Duodenal mucosa (tissue), 2 donors: ENCODE measurements at regions not wholly inside any gene's neighbourhood (a gene's known extent, or its start where the extent isn't known, plus 50 kb on each side); places are given as distances from the start of the nearest gene placed in this dataset.

Experiments used
- H3K27ac ChIP-seq: one replicate; pipeline ENCODE4 v1.7.0; 2013; ENCODE audit warnings: low read depth, low read length
- H3K27me3 ChIP-seq, 2 donors: one replicate each; pipeline ENCODE4 v1.7.0; 2013; ENCODE audit warnings: low read length in 2 of 2, control low read depth in 1 of 2; ENCODE audit not compliant: insufficient read depth in 2 of 2, control insufficient read depth in 1 of 2
- H3K36me3 ChIP-seq, 2 donors: one replicate each; pipeline ENCODE4 v1.7.0; 2013; ENCODE audit warnings: low read length in 2 of 2, control low read depth in 1 of 2; ENCODE audit not compliant: insufficient read depth in 2 of 2, control insufficient read depth in 1 of 2
- H3K4me1 ChIP-seq, 2 donors: one replicate each; pipeline ENCODE4 v1.7.0; 2013; ENCODE audit warnings: low read length in 2 of 2, control low read depth in 1 of 2; ENCODE audit not compliant: insufficient read depth in 2 of 2, control insufficient read depth in 1 of 2
- H3K4me3 ChIP-seq, 2 donors: one replicate each; pipeline ENCODE4 v1.7.0; 2013; ENCODE audit warnings: low read length in 2 of 2, low read depth in 1 of 2
- H3K9ac ChIP-seq, 2 donors: one replicate each; pipeline ENCODE4 v1.7.0; 2013; ENCODE audit warnings: low read length in 2 of 2, low read depth in 1 of 2
- H3K9me3 ChIP-seq, 2 donors: one replicate each; pipeline ENCODE4 v1.7.0; 2013; ENCODE audit warnings: low read length in 2 of 2, control low read depth in 1 of 2; ENCODE audit not compliant: control insufficient read depth in 1 of 2

DNA sequence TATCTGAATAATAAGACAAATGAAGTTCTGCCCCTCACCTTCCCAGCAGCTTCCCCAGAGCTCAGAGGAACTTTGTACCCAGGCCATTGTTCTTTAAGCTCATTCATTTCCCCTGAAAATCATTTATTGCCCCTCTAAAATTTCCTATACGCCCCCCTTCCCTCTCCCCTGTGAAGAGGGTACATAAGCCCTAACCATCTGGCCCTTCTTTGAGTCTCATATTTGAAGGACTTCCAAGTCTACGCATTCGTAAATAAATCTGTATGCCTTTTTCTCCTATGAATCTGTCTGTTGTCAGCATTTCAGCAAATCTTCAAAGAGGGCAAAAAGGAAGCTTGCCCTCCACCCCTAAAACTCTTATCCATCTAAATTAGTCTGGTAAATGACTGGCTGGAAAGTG, 73.1 kb upstream of the DST start:
- H3K36me3 ChIP-seq = no peaks in the 10 kb centered on the region
- H3K27me3 ChIP-seq = no peaks in the 10 kb centered on the region
- no peak overlapping the region for H3K4me3 ChIP-seq
- H3K4me1 ChIP-seq = peaks cover 5 to 10% of the 10 kb centered on the region in 2 donors
- H3K9ac ChIP-seq = no peak overlapping the region
- no peaks in the 10 kb centered on the region for H3K9me3 ChIP-seq
- H3K27ac ChIP-seq = no peak overlapping the region

DNA sequence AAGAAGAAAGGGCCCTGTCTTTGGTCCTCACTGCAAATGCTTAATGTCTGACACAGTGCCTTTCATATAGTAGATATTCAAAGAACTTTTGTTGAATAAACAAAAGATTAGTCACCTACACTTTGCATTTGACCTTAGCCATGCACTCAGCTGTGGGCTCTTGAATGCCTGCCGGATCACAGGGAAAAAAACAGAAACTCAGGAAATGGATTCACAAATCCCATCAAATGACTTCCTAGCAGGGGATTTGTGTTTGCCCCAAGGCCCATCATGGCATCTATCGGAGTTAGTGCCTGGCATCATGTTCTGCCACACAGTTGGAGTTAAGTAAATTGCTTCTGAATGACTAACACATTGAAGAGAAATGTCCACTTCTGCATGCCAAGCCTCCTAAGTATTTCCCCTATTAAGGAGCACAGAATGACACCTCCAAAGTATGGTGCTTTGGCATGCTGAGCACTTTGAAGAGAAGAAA, 72.3 kb upstream of the DST start:
- Histone ChIP-seq H3K36me3 (no peaks in the 10 kb centered on the region), H3K4me3 (no peak overlapping the region), H3K9me3 (no peaks in the 10 kb centered on the region), H3K9ac (no peak overlapping the region), H3K27me3 (no peaks in the 10 kb centered on the region), H3K4me1 (peaks cover 5 to 10% of the 10 kb centered on the region in 2 donors), H3K27ac (no peak overlapping the region)

GRCh38 chr6:56714273-56714672, 71.6 kb upstream of the DST start:
- no peak overlapping the region for H3K27ac ChIP-seq
- no peaks in the 10 kb centered on the region for H3K27me3 ChIP-seq
- H3K9ac ChIP-seq = no peak overlapping the region
- no peak overlapping the region for H3K4me3 ChIP-seq
- peaks cover 5 to 10% of the 10 kb centered on the region in 2 donors for H3K4me1 ChIP-seq
- H3K36me3 ChIP-seq = no peaks in the 10 kb centered on the region
- no peaks in the 10 kb centered on the region for H3K9me3 ChIP-seq

- no peaks in the 10 kb centered on the region for H3K9me3 ChIP-seq
- no peak overlapping the region for H3K9ac ChIP-seq
- H3K27me3 ChIP-seq = no peaks in the 10 kb centered on the region
- no peaks in the 10 kb centered on the region for H3K36me3 ChIP-seq
- no peak overlapping the region for H3K27ac ChIP-seq
- peaks cover 5 to 10% of the 10 kb centered on the region in 2 donors for H3K4me1 ChIP-seq
- H3K4me3 ChIP-seq = no peak overlapping the region
These were observed 70.6 kb upstream of the DST start for GRCh38 chr6:56713254-56713672.

DNA sequence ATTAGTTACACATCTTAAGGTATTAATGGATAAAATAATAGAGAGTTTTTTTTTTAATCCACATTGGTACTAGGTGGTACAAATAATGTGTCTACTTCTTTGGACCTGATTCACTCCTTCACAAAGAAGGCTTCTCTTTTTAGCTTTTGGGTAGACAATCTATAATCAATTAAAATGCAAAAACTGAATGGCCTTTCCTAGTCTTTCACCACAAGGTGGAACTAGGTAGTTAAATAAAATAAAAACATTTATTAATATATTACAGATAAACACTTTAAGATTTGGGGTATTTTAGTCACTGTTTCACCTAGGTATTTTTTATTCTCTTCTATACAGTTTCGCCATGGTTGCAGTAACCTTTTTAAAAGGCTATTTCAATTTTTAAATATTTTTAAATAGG, 68.3 kb upstream of the DST start:
- Histone ChIP-seq H3K27ac (no peak overlapping the region), H3K9me3 (no peaks in the 10 kb centered on the region), H3K36me3 (no peaks in the 10 kb centered on the region), H3K9ac (no peak overlapping the region), H3K4me1 (peaks cover 5 to 10% of the 10 kb centered on the region in 2 donors), H3K4me3 (no peak overlapping the region), H3K27me3 (no peaks in the 10 kb centered on the region)

DNA sequence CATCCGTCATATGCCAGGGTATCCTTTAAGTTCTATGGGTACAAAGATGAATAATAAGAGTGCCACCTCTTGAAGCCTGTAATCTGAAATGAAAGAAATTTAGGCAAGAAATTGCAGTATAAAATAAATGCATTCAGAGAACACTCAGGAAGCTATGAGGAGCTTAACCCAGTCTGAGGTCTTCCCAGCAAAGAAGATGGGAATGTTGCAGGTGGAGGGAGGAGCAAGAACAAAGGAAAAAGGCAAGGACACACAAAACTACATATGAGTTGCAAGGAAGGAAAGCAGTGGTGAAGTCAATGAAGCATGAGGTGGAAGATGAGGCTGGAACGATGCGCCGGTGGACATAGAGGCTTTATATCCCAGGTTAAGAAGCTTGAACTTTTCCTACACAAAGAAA, 67.0 kb upstream of the DST start:
- Histone ChIP-seq H3K9ac (no peak overlapping the region), H3K9me3 (no peaks in the 10 kb centered on the region), H3K27me3 (no peaks in the 10 kb centered on the region), H3K4me1 (peaks cover 2 to 10% of the 10 kb centered on the region in 2 donors), H3K4me3 (no peak overlapping the region), H3K36me3 (no peaks in the 10 kb centered on the region), H3K27ac (no peak overlapping the region)

GRCh38 chr6:56708810-56709597, 66.3 kb upstream of the DST start:
- Histone ChIP-seq H3K9me3 (no peaks in the 10 kb centered on the region), H3K27ac (no peak overlapping the region), H3K36me3 (no peaks in the 10 kb centered on the region), H3K27me3 (no peaks in the 10 kb centered on the region), H3K4me1 (peaks cover 0 to 10% of the 10 kb centered on the region in 2 donors), H3K9ac (no peak overlapping the region), H3K4me3 (no peak overlapping the region)

- Histone ChIP-seq H3K4me3 (no peak overlapping the region), H3K9me3 (no peaks in the 10 kb centered on the region), H3K27ac (no peak overlapping the region), H3K36me3 (no peaks in the 10 kb centered on the region), H3K27me3 (no peaks in the 10 kb centered on the region), H3K4me1 (no peaks in the 10 kb centered on the region), H3K9ac (no peak overlapping the region)
These were observed 64.5 kb upstream of the DST start for GRCh38 chr6:56706981-56707726.

DNA sequence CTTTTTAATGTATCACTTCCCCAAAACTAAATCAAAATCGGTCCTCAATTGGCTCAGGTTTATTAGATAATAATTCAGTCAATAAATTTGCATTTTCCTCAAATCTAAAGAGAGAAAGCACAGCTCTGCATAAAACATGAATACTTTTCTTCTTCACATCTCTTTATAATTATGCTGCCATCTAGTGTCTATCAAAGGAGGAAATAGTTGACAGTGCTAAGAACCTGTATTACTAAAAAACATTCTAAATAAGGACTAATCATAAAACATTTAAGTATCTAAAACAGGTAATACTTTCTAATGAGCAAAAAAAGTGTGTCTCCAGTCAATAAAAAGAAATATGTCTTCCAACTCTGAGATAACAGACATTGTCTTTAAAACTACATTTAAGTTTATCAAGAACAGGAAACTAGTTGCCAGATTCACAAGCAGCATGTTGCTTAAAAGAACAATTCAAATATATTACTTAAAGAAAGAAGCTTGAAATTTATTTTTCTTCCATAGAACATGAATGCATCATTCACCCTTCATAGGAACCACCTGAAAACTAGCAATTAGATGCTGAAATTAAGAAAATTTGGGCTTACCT, 56.5 kb upstream of the DST start:
- Histone ChIP-seq H3K36me3 (no peaks in the 10 kb centered on the region), H3K9me3 (no peaks in the 10 kb centered on the region), H3K27ac (no peak overlapping the region), H3K9ac (no peak overlapping the region), H3K4me3 (no peak overlapping the region), H3K4me1 (peaks cover 0 to 4% of the 10 kb centered on the region in 2 donors), H3K27me3 (no peaks in the 10 kb centered on the region)

DNA sequence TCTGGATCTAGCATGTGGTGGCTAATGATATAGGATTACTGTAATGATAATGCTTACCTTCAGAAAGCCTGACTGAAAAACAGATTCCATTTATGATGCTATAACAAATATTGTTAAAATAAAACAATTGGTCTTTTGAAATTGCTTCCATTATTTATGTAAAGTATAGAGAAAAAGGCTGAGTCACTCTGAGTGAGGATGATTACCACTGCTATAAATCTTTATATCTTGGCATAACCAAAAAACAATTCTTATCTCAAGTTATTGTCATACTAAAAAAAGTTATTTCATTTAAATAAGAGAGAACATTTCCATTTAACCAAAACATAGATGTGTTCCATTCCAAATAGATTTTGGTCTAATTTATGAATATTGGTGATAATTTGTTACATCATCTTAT, 53.0 kb upstream of the DST start:
- no peak overlapping the region for H3K9ac ChIP-seq
- H3K9me3 ChIP-seq = no peaks in the 10 kb centered on the region
- no peak overlapping the region for H3K4me3 ChIP-seq
- peaks cover 0 to 6% of the 10 kb centered on the region in 2 donors for H3K4me1 ChIP-seq
- no peaks in the 10 kb centered on the region for H3K27me3 ChIP-seq
- no peak overlapping the region for H3K27ac ChIP-seq
- no peaks in the 10 kb centered on the region for H3K36me3 ChIP-seq
